ENCODE measurements at regions not wholly inside any gene's neighbourhood (a gene's known extent, or its start where the extent isn't known, plus 50 kb on each side); places are given as distances from the start of the nearest gene placed in this dataset.
A peak's percentile ranks its signal among the peaks of the same experiment; 100 is the strongest.

- no peak for DNase-seq
Measured at GRCh38 chr11:92386577-92386976, 162.0 kb downstream of the FAT3 start.

- no peak for DNase-seq
Measured at GRCh38 chr11:92387859-92388258, 163.2 kb downstream of the FAT3 start.

DNA sequence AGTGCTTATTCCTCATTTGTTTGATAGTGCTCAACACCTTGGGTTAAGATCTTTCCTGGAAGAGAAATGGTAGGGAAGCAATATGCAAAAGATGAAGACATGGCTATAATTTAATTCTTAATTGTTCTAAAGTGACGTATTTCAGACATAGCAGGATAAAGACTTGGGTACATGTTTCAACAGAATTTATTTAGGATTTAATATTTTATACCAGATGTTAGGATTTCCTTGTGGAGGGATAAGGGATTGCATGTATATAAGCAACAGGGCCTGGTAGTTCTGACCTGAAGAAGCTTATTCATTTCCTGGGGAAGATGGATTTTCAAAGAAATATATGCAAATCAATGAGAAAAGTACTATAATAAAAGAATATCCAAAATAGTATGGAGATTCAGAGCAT is 163.8 kb downstream of the FAT3 start:
- no peak for DNase-seq

DNA sequence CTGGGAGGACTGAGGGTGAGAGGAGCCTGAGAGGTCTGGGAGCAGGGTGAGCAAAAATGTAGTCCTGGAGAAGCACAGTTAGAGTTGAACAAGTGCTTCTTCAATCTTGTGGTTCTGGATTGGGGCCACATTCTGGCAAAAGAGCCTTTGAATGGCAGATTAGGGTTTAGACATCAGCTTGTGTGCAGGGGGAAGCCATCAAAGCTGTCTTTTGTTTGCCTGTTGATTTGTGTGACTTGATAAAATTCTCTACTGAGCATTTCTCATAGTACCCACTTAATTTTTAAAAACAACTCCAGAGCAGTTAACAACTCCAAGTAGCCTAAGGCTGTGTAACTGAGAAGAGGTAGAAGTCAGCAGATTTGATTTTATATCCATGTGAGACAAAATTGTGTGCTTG is 166.2 kb downstream of the FAT3 start:
- peak; percentile 37 for DNase-seq

- DNase-seq, result no peak
Measured at GRCh38 chr11:92391364-92391763, 166.7 kb downstream of the FAT3 start.

- DNase-seq, result no peak
Measured at GRCh38 chr11:92391808-92392207, 167.2 kb downstream of the FAT3 start.

DNA sequence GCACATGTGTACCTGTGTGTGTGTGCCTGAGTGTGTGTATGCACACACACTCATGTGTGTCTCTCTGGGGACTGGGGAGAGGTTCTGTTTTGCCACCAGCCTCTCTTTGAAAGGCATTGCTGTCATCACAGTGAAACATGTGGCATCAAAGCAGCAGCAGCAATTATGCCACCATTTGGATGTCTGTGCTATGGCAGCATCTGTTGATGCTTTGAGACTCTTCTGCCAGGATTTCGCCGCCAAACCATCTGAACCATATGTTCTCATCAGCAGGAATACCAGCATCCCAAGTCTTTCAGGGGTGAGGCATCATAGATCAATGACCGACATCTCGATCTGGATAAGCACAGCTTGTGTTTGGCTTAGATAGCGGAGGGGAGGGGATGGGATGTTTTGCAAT is 168.6 kb downstream of the FAT3 start:
- no peak for DNase-seq

DNA sequence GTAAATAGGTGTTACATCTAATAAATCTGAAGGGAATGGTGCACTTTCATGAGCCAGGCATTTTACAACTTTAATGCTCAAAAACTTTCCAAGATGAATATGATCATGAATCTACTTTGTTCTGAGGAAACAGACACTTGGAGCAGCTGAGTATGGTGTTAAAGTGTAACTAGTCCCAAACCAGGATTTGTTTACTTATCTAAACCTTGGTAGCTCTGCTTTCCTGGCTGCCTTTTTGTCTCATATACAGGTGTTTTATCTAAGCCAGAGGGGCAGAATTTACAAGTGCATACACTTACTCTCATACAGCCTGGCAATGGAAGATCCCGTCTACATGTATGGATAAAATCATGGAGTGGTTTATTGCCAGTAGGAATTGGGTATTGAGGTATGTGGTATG is 171.5 kb downstream of the FAT3 start:
- no peak for DNase-seq

- no peak for DNase-seq
Measured at GRCh38 chr11:92397221-92397755, 172.7 kb downstream of the FAT3 start.

- DNase-seq, result no peak
Measured at GRCh38 chr11:92399705-92400104, 175.1 kb downstream of the FAT3 start.

DNA sequence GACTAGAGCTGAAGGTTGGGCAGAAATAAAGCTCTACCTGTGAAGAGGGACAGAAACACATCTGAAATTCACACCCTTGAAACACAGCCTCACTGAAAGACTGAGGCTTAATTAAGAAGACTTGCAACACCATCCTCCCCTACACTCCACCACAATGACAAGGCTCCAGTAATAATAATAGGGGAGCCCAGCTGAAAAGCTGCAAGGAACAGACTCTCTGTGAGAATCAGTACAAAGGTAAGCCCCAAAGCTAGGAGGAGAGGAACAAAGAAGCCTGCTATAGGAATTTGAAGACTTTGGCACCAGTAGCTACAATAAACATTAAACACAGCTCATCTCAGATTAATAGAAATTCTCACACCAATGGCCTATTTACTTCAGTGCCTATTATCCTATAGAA is 176.9 kb downstream of the FAT3 start:
- no peak for DNase-seq

DNA sequence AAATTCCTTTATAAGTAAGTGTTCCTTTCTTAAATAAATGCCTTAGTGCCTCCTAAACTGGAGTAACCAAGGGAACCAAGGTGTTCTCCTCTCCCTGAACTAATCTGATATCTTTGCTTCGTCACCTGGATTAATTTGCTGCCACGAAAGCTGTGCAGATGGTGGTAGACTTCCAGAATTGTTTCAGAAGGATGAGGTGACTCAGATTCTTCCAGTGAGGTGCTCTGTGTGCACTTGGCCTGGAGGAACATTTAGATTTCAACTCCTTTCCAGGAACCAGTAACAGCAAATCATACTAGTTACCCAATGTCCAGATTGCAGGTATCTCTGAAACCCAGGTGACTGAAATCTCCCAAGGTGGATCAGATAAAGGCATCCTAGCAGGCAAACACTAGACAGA is 181.9 kb downstream of the FAT3 start:
- DNase-seq, result no peak

DNA sequence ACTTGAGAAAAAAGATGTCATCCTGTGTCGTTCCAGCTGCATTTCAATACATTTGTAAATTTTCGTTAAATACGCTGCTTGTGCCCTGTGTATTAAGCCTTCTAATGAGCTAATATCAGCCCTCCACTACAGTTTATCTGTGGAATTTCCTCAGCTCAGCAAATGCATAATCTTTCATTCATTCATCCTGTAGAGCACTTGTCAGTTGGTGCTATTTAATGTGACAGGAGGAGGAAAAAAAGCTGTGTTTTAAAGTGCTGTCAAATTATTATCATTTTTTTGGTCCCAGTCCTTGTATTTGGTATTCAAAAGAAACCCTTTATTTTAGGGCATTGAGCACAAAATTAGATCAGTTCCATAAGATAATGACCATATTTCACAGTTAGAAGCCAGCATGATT is 184.7 kb downstream of the FAT3 start:
- DNase-seq, result no peak

DNA sequence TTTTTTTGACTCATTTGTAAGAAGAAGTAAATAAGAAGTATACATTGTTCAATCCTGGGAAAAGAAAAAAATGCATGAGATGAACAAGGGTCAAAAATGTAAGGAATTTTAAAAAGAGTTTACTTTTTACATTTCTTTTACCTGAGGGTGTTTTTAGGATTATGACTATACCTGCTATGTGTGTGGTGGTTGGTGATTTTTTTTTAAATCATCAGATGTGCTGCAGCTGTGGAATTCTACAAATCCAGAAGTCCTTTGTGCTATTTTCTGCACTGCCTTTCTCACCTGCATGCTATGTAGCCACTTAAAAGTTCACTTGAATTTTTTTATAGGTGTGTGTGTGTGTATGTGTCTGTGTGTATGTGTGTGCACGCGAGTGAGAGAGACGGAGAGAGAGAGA is 185.3 kb downstream of the FAT3 start:
- DNase-seq, result no peak

GRCh38 chr11:92410526-92410925 is 185.9 kb downstream of the FAT3 start:
- DNase-seq, result no peak

DNA sequence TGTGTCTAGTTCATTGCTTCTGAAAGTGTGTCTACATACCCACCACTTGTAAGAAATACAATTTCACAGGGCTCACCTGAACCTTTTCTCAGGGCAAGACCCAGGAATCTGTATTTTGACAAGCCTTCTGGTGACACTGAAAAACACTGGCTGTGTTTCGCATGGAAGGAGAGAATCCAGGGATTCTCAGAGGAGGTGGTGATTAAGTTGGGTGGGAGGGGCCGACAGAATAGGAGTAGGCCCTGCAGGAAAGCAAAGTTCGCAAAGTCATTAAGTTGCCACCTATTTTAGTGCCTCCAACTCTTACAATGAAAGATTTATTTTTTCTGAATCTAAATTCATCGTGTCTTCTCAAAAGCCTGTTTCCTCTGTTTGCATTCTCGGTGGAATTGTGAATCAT is 186.8 kb downstream of the FAT3 start:
- no peak for DNase-seq

- DNase-seq, result no peak
Measured at GRCh38 chr11:92413757-92414513, 189.3 kb downstream of the FAT3 start.

DNA sequence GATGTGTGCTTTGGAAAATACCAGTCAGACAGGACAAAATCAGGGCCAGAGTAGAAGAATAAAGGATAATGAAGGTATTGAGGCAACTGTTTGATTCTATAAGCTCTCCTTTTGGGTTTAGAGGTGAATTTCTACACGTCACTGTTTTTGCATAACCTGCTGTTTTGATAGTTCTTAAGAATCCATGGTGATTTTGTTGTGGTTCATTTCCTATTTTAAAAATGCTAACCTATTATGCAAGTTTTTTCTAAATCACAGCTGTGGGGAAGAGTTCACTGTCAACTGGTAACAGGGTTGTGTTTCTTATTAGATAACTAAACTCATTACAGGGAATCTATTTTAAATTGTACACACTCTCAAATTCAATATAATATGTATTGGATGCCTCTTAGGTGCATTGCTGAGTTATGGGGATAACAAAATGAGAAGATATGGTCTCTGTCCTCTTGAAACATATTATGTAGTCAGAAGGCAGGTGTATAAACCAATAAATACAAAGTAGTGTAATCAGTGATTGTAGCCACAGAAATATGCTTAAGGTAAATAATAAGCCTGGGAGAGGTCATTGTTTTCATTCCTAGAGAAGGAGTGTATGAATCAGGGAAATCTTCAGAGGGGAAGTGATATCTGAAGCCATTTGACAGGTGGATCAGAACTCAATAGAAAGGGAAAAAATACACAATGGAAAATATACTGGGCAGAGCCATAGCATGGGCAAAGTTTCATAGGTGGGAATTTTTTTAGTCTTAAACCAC is 192.5 kb downstream of the FAT3 start:
- DNase-seq, result no peak

DNA sequence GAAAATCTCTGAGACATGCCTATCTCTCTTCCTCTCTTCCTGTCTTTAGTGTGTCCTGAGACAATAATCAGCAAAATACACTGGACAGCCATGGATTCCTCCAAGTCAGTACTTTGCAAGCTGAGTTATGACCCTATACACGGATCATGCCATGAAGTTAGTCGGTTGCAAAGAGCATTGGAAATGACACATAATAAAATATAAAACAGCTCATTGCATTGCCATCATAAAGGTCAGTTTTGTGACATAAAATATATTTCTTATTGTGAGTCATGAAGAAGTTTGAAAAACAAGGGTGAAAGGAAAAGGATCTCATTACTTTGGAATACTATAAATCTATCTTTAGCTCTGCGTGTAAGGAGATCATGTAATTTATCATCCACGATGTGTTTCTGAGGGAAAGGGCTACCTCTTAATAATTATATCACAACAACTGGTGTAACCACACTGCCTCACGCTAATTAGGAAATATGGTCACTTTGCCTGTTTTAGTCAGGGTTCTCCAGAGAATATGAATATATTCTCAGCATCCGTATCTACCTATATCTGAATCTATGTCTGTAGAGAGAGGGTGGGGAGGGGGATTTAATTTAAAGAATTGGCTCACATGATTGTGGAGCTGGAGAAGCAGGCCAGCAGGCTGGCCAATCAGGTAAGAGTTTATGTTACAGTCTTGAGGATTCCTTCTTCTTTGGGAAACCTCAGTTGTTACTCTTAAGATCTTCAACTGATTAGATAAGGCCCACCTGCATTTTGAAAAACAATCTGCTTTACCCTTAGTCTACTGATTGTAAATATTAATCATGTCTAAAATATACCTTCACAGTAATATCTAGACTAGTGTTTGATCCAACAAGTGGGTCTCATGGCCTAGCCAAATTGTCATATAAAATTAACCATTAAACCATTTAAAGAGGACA is 198.8 kb downstream of the FAT3 start:
- no peak for DNase-seq

GRCh38 chr11:92424281-92424680 is 199.7 kb downstream of the FAT3 start:
- DNase-seq, result no peak

GRCh38 chr11:92425127-92425526 is 200.5 kb downstream of the FAT3 start:
- DNase-seq, result no peak

DNA sequence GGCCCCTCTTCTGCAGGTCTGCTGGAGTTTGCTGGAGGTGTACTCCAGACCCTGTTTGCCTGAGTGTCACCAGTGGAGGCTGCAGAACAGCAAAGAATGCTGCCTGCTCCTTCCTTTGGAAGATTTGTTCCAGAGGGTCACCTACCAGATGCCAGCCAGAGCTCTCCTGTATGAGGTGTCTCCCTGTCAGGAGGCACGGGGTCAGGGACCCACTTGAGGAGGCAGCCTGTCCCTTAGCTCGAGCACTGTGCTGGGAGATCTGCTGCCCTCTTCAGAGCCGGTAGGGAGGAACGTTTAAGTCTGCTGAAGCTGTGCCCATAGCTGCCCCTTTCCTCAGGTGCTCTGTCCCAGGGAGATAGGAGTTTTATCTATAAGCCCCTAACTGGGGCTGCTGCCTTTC is 207.9 kb downstream of the FAT3 start:
- DNase-seq, result no peak

Measured in OCI-M1 (cell line).